SK-N-SH (cell line): ENCODE measurements at regions not wholly inside any gene's neighbourhood (a gene's known extent, or its start where the extent isn't known, plus 50 kb on each side); places are given as distances from the start of the nearest gene placed in this dataset.

ENCODE experiments used
- CTCF ChIA-PET: fragments of 300-600, 350-600 bp; formaldehyde crosslinking; extraction: SDS; loops from one replicate; lab custom pipeline; 2021; lab: Yijun Ruan, JAX
- POLR2A ChIA-PET: fragments of 350-600 bp; sonication (Branson Sonifier 250); formaldehyde crosslinking; extraction: SDS; loops from one replicate; lab custom pipeline; 2020; ENCODE audit warnings: antibody characterized with exemption, inconsistent platforms; lab: Yijun Ruan, JAX
- DNase-seq: peaks from one replicate; pipeline ENCODE4 v3.0.0; 2012
- H2AFZ ChIP-seq: fragments of 200-600 bp; sonication (generic); 2 replicates; pipeline ENCODE4 v1.8.1; 2016; ENCODE audit warnings: antibody characterized with exemption, mild to moderate bottlenecking, low read depth
- H3F3A ChIP-seq: fragments of 200-600 bp; sonication (generic); replicated peaks from 2 replicates; pipeline ENCODE3; 2016; ENCODE audit warnings: antibody characterized with exemption, mild to moderate bottlenecking; ENCODE audit not compliant: insufficient read depth
- H3K27ac ChIP-seq, 2 experiments: fragments of 200-500 bp in 1 of 2; fragments of 200-600 bp in 1 of 2; sonication (Bioruptor generic) in 1 of 2; sonication (generic), shearing (Covaris generic) in 1 of 2; 2 replicates each; pipeline versions ENCODE4 v1.5.1 to v1.6.1; 2014 to 2016; ENCODE audit warnings: low read depth in 2 of 2, inconsistent platforms in 1 of 2, low read length in 1 of 2, mild to moderate bottlenecking in 1 of 2, mixed read lengths in 1 of 2
- H3K27me3 ChIP-seq: fragments of 200-600 bp; sonication (generic), shearing (Covaris generic); 2 replicates; pipeline ENCODE4 v1.6.1; 2016; ENCODE audit warnings: mixed run types; ENCODE audit not compliant: insufficient read depth
- H3K36me3 ChIP-seq, 2 experiments: fragments of 200-500 bp in 1 of 2; fragments of 200-600 bp in 1 of 2; sonication (Bioruptor generic) in 1 of 2; sonication (generic) in 1 of 2; replicated peaks in 1 of 2; 2 replicates each; pipeline versions ENCODE3 to v1.5.1; 2014 to 2016; ENCODE audit warnings: low read length in 1 of 2, mild to moderate bottlenecking in 1 of 2; ENCODE audit not compliant: insufficient read depth in 2 of 2, control insufficient read depth in 1 of 2
- H3K4me1 ChIP-seq, 2 experiments: fragments of 200-500 bp in 1 of 2; fragments of 200-600 bp in 1 of 2; sonication (Bioruptor generic) in 1 of 2; sonication (generic), shearing (Covaris generic) in 1 of 2; 2 replicates each; pipeline versions ENCODE4 v1.5.1 to v1.6.1; 2014 to 2016; ENCODE audit warnings: low read depth in 1 of 2, low read length in 1 of 2, mixed run types in 1 of 2; ENCODE audit not compliant: insufficient read depth in 2 of 2, control insufficient read depth in 1 of 2
- H3K4me2 ChIP-seq: fragments of 200-600 bp; sonication (generic), shearing (Covaris generic); 2 replicates; pipeline ENCODE4 v1.6.1; 2017; ENCODE audit warnings: mixed run types
- H3K4me3 ChIP-seq, 2 experiments: fragments of 200-500 bp in 1 of 2; fragments of 200-600 bp in 1 of 2; sonication (Bioruptor generic) in 1 of 2; sonication (generic), shearing (Covaris generic) in 1 of 2; 2 replicates each; pipeline versions ENCODE4 v1.5.1 to v1.8.1; 2014 to 2016; ENCODE audit warnings: low read depth in 2 of 2, inconsistent platforms in 1 of 2, low read length in 1 of 2, mild to moderate bottlenecking in 1 of 2, mixed read lengths in 1 of 2, moderate library complexity in 1 of 2
- H3K79me2 ChIP-seq: fragments of 200-600 bp; sonication (generic); 2 replicates; pipeline ENCODE4 v1.8.1; 2017; ENCODE audit warnings: mild to moderate bottlenecking; ENCODE audit not compliant: insufficient read depth
- H3K9ac ChIP-seq: fragments of 200-600 bp; sonication (generic); 2 replicates; pipeline ENCODE4 v1.6.1; 2017; ENCODE audit warnings: mixed run types
- H3K9me2 ChIP-seq: fragments of 200-600 bp; sonication (generic); 2 replicates; pipeline ENCODE4 v1.6.1; 2017; ENCODE audit warnings: mixed run types
- H3K9me3 ChIP-seq: fragments of 200-600 bp; sonication (generic); 2 replicates; pipeline ENCODE4 v1.6.1; 2017; ENCODE audit warnings: mixed run types, mild to moderate bottlenecking, moderate library complexity
- H4K20me1 ChIP-seq: fragments of 200-600 bp; sonication (generic); 2 replicates; pipeline ENCODE4 v1.6.1; 2017; ENCODE audit warnings: mild to moderate bottlenecking, mixed run types; ENCODE audit not compliant: insufficient read depth
- CTCF ChIP-seq: fragments of 200-600 bp; sonication (generic); IDR thresholded peaks from 2 replicates; pipeline ENCODE4 v1.6.1; 2017; ENCODE audit warnings: antibody characterized with exemption, mild to moderate bottlenecking, moderate library complexity
- EP300 ChIP-seq, 2 experiments: IDR thresholded peaks; 2 replicates each; pipeline versions ENCODE4 v1.4.0 to v1.6.1; 2012; ENCODE audit warnings: borderline replicate concordance in 1 of 2, low read depth in 1 of 2, low read length in 1 of 2
- EZH2phosphoT487 ChIP-seq: fragments of 200-600 bp; sonication (generic); IDR thresholded peaks from 2 replicates; pipeline ENCODE4 v1.6.1; 2017; ENCODE audit warnings: low read depth, mixed run types, mild to moderate bottlenecking, antibody characterized with exemption, moderate library complexity, borderline replicate concordance
- GABPA ChIP-seq: IDR thresholded peaks from 2 replicates; pipeline ENCODE4 v1.4.0; 2012; ENCODE audit warnings: low read depth, mild to moderate bottlenecking
- IRF3 ChIP-seq: fragments of 150-350 bp; IDR thresholded peaks from 2 replicates; pipeline ENCODE4 v1.6.1; 2016; ENCODE audit warnings: mild to moderate bottlenecking, low read depth, low read length
- JUND ChIP-seq: IDR thresholded peaks from 2 replicates; pipeline ENCODE4 v1.4.0; 2012
- MEF2A ChIP-seq: IDR thresholded peaks from 2 replicates; pipeline ENCODE4 v1.4.0; 2012; ENCODE audit warnings: low read depth, borderline replicate concordance
- MXI1 ChIP-seq: IDR thresholded peaks from 2 replicates; pipeline ENCODE4 v1.6.1; 2012; ENCODE audit warnings: mild to moderate bottlenecking, low read depth, low read length, improper control_type of control experiment
- NFIC ChIP-seq: IDR thresholded peaks from 2 replicates; pipeline ENCODE4 v1.4.0; 2012; ENCODE audit warnings: borderline replicate concordance
- NRF1 ChIP-seq: IDR thresholded peaks from 2 replicates; pipeline ENCODE4 v1.6.1; 2012; ENCODE audit warnings: low read depth, mild to moderate bottlenecking, low read length
- POLR2AphosphoS5 ChIP-seq: IDR thresholded peaks from 2 replicates; pipeline ENCODE4 v1.6.1; 2012; ENCODE audit warnings: low read depth, low read length
- RXRA ChIP-seq: IDR thresholded peaks from 2 replicates; pipeline ENCODE4 v1.4.0; 2012; ENCODE audit warnings: low read depth, mild to moderate bottlenecking, borderline replicate concordance
- SMC3 ChIP-seq: IDR thresholded peaks from 2 replicates; pipeline ENCODE4 v1.6.1; 2012; ENCODE audit warnings: low read depth, low read length, improper control_type of control experiment
- TEAD4 ChIP-seq: IDR thresholded peaks from 2 replicates; pipeline ENCODE4 v1.4.0; 2012; ENCODE audit warnings: mild to moderate bottlenecking, borderline replicate concordance; ENCODE audit not compliant: insufficient read depth
- WGBS: methylation state at CpG from one replicate; pipeline ENCODE4 v1.1.6; 2017; ENCODE audit warnings: low lambda C conversion rate; 5-methylcytosine and 5-hydroxymethylcytosine counted together

GRCh38 chr4:188867796-188868195, 728.6 kb downstream of the TRIML1 start (continued):
- TF ChIP-seq CTCF (no peak), RXRA (no peak), MXI1 (no peak), JUND (no peak), EZH2phosphoT487 (no peak), NFIC (no peak), POLR2AphosphoS5 (no peak)

- TF ChIP-seq TEAD4: no peak
- TF ChIP-seq CTCF: no peak
- Histone ChIP-seq H3K4me2 (no peak overlapping the region), H2AFZ (no peak overlapping the region), H3K27ac (no peak overlapping the region), H3F3A (no peaks in the 10 kb centered on the region), H3K9ac (no peak overlapping the region), H3K4me3 (no peak overlapping the region), H3K9me3 (no peaks in the 10 kb centered on the region), H4K20me1 (no peaks in the 10 kb centered on the region), H3K27me3 (no peaks in the 10 kb centered on the region), H3K4me1 (no peaks in the 10 kb centered on the region), H3K79me2 (no peaks in the 10 kb centered on the region), H3K36me3 (no peaks in the 10 kb centered on the region), H3K9me2 (no peaks in the 10 kb centered on the region)
- ChIA-PET POLR2A (no interaction called here), CTCF (no interaction called here)
- DNase-seq: no peak
- 38% methylated on average over 8 of the region's 8 CpGs for WGBS
These were observed 730.3 kb downstream of the TRIML1 start for GRCh38 chr4:188869581-188869980.

GRCh38 chr4:188872809-188873208, 733.6 kb downstream of the TRIML1 start:
- Histone ChIP-seq H3F3A (no peaks in the 10 kb centered on the region), H3K9ac (no peak overlapping the region), H3K4me3 (no peak overlapping the region), H3K27me3 (no peaks in the 10 kb centered on the region), H4K20me1 (no peaks in the 10 kb centered on the region), H3K79me2 (no peaks in the 10 kb centered on the region), H3K9me2 (no peaks in the 10 kb centered on the region), H3K9me3 (no peaks in the 10 kb centered on the region), H3K4me2 (no peak overlapping the region), H3K27ac (no peak overlapping the region), H2AFZ (no peak overlapping the region), H3K36me3 (no peaks in the 10 kb centered on the region), H3K4me1 (no peaks in the 10 kb centered on the region)
- no peak for DNase-seq
- CTCF ChIA-PET: no interaction called here
- no peak for TF ChIP-seq MEF2A
- no peak for TF ChIP-seq EP300 (IDR thresholded peaks at IDR 0.05; ENCODE audit: borderline replicate concordance in 1 of 2, low read depth in 1 of 2, low read length in 1 of 2)
- TF ChIP-seq IRF3: no peak
- no peak for TF ChIP-seq SMC3
- TF ChIP-seq GABPA: no peak
- TF ChIP-seq NRF1: no peak
- POLR2A ChIA-PET: no interaction called here
- WGBS: 55% methylated on average over 13 of the region's 13 CpGs
